Esophagus squamous epithelium (tissue), 5 donors: ENCODE measurements at regions not wholly inside any gene's neighbourhood (a gene's known extent, or its start where the extent isn't known, plus 50 kb on each side); places are given as distances from the start of the nearest gene placed in this dataset.

Source experiments
- DNase-seq: peaks from one replicate; lab custom pipeline; 2025; lab: John Stamatoyannopoulos, UW
- H3K27ac ChIP-seq, 4 donors: fragments of 200-600 bp; sonication (generic); one replicate each; pipeline ENCODE4 v1.5.1; 2016 to 2019; ENCODE audit warnings: mild to moderate bottlenecking in 1 of 4
- H3K27me3 ChIP-seq, 4 donors: fragments of 200-600 bp; sonication (generic); 1 replicate in 3 of 4; 2 replicates in 1 of 4; pipeline versions ENCODE4 v1.5.1 to v1.6.0; 2017 to 2021; ENCODE audit warnings: antibody characterized with exemption in 1 of 4
- H3K36me3 ChIP-seq, 3 donors: fragments of 200-600 bp; sonication (generic); one replicate each; pipeline ENCODE4 v1.5.1; 2016 to 2019
- H3K4me1 ChIP-seq, 3 donors: fragments of 200-600 bp; sonication (generic); one replicate each; pipeline ENCODE4 v1.5.1; 2017 to 2019
- H3K4me3 ChIP-seq, 4 donors: fragments of 200-600 bp; sonication (generic); 1 replicate in 3 of 4; 2 replicates in 1 of 4; pipeline ENCODE4 v1.5.1; 2016 to 2019; ENCODE audit warnings: mild to moderate bottlenecking in 2 of 4, moderate library complexity in 1 of 4
- H3K9me3 ChIP-seq, 3 donors: fragments of 200-600 bp; sonication (generic); one replicate each; pipeline ENCODE4 v1.5.1; 2016 to 2019
- CTCF ChIP-seq, 6 experiments: fragments of 450-650 bp in 4 of 6; fragments of 200-600 bp in 2 of 6; sonication (generic) in 2 of 6; IDR thresholded peaks; one replicate each; pipeline ENCODE4 v1.5.1; 2016 to 2019; ENCODE audit warnings: antibody characterized with exemption in 6 of 6, mild to moderate bottlenecking in 4 of 6, moderate library complexity in 4 of 6
- POLR2A ChIP-seq, 4 donors: fragments of 450-650 bp; IDR thresholded peaks; one replicate each; pipeline ENCODE4 v1.6.1; 2017; ENCODE audit warnings: antibody characterized with exemption in 4 of 4, mild to moderate bottlenecking in 4 of 4, moderate library complexity in 3 of 4
- WGBS, 2 donors: methylation state at CpG; one replicate each; pipeline ENCODE4 v1.1.5; 2018; 5-methylcytosine and 5-hydroxymethylcytosine counted together
- intact Hi-C: fragments of 100-400 bp; cut with DNase I; formaldehyde crosslinking; loops from one replicate; pipeline ENCODE4 v1.15.0; 2022
- donor health status: DM: yes; HTN: yes; CAD: no.

- DNase-seq = no peak
- H3K4me3 ChIP-seq = no peak overlapping the region
- intact Hi-C loops = no loop called here
- no peaks in the 10 kb centered on the region for H3K9me3 ChIP-seq
- TF ChIP-seq CTCF (IDR thresholded peaks at IDR 0.05) = no peak
- TF ChIP-seq POLR2A (IDR thresholded peaks at IDR 0.05) = no peak
- no peaks in the 10 kb centered on the region for H3K27me3 ChIP-seq
- no peaks in the 10 kb centered on the region for H3K36me3 ChIP-seq
- 0 to 57% methylated on average over 1 to 6 of the region's 6 CpGs for WGBS, 2 donors
- H3K4me1 ChIP-seq = no peaks in the 10 kb centered on the region
- no peak overlapping the region for H3K27ac ChIP-seq
Measured at GRCh38 chr12:114191581-114191980, 214.4 kb downstream of the TBX5 start.

GRCh38 chr12:114190971-114191370 lies 215.0 kb downstream of the TBX5 start:
- H3K4me3 ChIP-seq = no peak overlapping the region
- H3K27ac ChIP-seq = no peak overlapping the region
- no peaks in the 10 kb centered on the region for H3K4me1 ChIP-seq
- DNase-seq = no peak
- no peaks in the 10 kb centered on the region for H3K36me3 ChIP-seq
- TF ChIP-seq POLR2A (IDR thresholded peaks at IDR 0.05) (no peak), CTCF (IDR thresholded peaks at IDR 0.05) (no peak)
- 82 to 88% methylated on average over 2 of the region's 2 CpGs for WGBS, 2 donors
- intact Hi-C loops = no loop called here
- no peaks in the 10 kb centered on the region for H3K9me3 ChIP-seq
- H3K27me3 ChIP-seq = peaks cover 0 to 1% (median 0%) of the 10 kb centered on the region in 4 donors

GRCh38 chr12:114189266-114189665 lies 216.7 kb downstream of the TBX5 start:
- Histone ChIP-seq H3K4me3 (no peak overlapping the region), H3K27me3 (peaks cover 0 to 6% (median 0%) of the 10 kb centered on the region in 4 donors), H3K9me3 (no peaks in the 10 kb centered on the region), H3K4me1 (no peaks in the 10 kb centered on the region), H3K36me3 (no peaks in the 10 kb centered on the region), H3K27ac (no peak overlapping the region)
- 83 to 88% methylated on average over 4 of the region's 4 CpGs for WGBS, 2 donors
- TF ChIP-seq CTCF (IDR thresholded peaks at IDR 0.05) (no peak), POLR2A (IDR thresholded peaks at IDR 0.05) (no peak)
- intact Hi-C loops = no loop called here
- no peak for DNase-seq

- intact Hi-C loops = no loop called here
- 34 to 64% methylated on average over 13 to 17 of the region's 17 CpGs for WGBS, 2 donors
- no peak overlapping the region for H3K27ac ChIP-seq
- DNase-seq = no peak
- peaks cover 0 to 6% (median 0%) of the 10 kb centered on the region in 4 donors for H3K27me3 ChIP-seq
- no peak overlapping the region for H3K4me3 ChIP-seq
- H3K4me1 ChIP-seq = no peaks in the 10 kb centered on the region
- no peak for TF ChIP-seq CTCF (IDR thresholded peaks at IDR 0.05)
- no peak for TF ChIP-seq POLR2A (IDR thresholded peaks at IDR 0.05)
- no peaks in the 10 kb centered on the region for H3K36me3 ChIP-seq
- no peaks in the 10 kb centered on the region for H3K9me3 ChIP-seq
Measured at GRCh38 chr12:114186241-114187002, 219.5 kb downstream of the TBX5 start.

GRCh38 chr12:114185036-114185435 lies 218.9 kb upstream of the RBM19 start:
- TF ChIP-seq POLR2A (IDR thresholded peaks at IDR 0.05) = no peak
- TF ChIP-seq CTCF (IDR thresholded peaks at IDR 0.05) = no peak
- H3K27ac ChIP-seq = no peak overlapping the region
- no peaks in the 10 kb centered on the region for H3K9me3 ChIP-seq
- no peaks in the 10 kb centered on the region for H3K36me3 ChIP-seq
- peaks cover 0 to 6% (median 0%) of the 10 kb centered on the region in 4 donors for H3K27me3 ChIP-seq
- no peak for DNase-seq
- H3K4me3 ChIP-seq = no peak overlapping the region
- no peaks in the 10 kb centered on the region for H3K4me1 ChIP-seq
- WGBS, 2 donors = 55 to 65% methylated on average over 5 of the region's 5 CpGs
- intact Hi-C loops = no loop called here
